ENCODE measurements at regions not wholly inside any gene's neighbourhood (a gene's known extent, or its start where the extent isn't known, plus 50 kb on each side); places are given as distances from the start of the nearest gene placed in this dataset.

- DNase-seq (ENCODE audit: low spot score) = no peak
These were observed 319.0 kb downstream of the LRFN2 start for GRCh38 chr6:40268166-40268565.

GRCh38 chr6:40265615-40266014 lies 321.5 kb downstream of the LRFN2 start:
- DNase-seq (ENCODE audit: low spot score) = no peak

GRCh38 chr6:40263970-40264369 lies 323.2 kb downstream of the LRFN2 start:
- DNase-seq (ENCODE audit: low spot score) = no peak

- DNase-seq (ENCODE audit: low spot score) = no peak
These were observed 324.8 kb downstream of the LRFN2 start for GRCh38 chr6:40262363-40262762.

- DNase-seq (ENCODE audit: low spot score) = no peak
These were observed 324.3 kb upstream of the MOCS1 start for GRCh38 chr6:40258531-40258930.

GRCh38 chr6:40256831-40257230 lies 322.6 kb upstream of the MOCS1 start:
- DNase-seq (ENCODE audit: low spot score) = no peak

- DNase-seq (ENCODE audit: low spot score) = no peak
These were observed 322.0 kb upstream of the MOCS1 start for GRCh38 chr6:40256224-40256623.

- no peak for DNase-seq (ENCODE audit: low spot score)
These were observed 319.2 kb upstream of the MOCS1 start for GRCh38 chr6:40253420-40253819.

- no peak for DNase-seq (ENCODE audit: low spot score)
These were observed 318.4 kb upstream of the MOCS1 start for GRCh38 chr6:40252531-40253258.

- no peak for DNase-seq (ENCODE audit: low spot score)
These were observed 317.5 kb upstream of the MOCS1 start for GRCh38 chr6:40251637-40252300.

- no peak for DNase-seq (ENCODE audit: low spot score)
These were observed 315.7 kb upstream of the MOCS1 start for GRCh38 chr6:40249935-40250334.

GRCh38 chr6:40247516-40248115 lies 313.4 kb upstream of the MOCS1 start:
- no peak for DNase-seq (ENCODE audit: low spot score)

- DNase-seq (ENCODE audit: low spot score) = no peak
These were observed 310.4 kb upstream of the MOCS1 start for GRCh38 chr6:40244699-40245098.

- no peak for DNase-seq (ENCODE audit: low spot score)
These were observed 298.4 kb upstream of the MOCS1 start for GRCh38 chr6:40232698-40233097.

GRCh38 chr6:40227735-40228134 lies 293.5 kb upstream of the MOCS1 start:
- no peak for DNase-seq (ENCODE audit: low spot score)

GRCh38 chr6:40222354-40222753 lies 288.1 kb upstream of the MOCS1 start:
- DNase-seq (ENCODE audit: low spot score) = no peak

GRCh38 chr6:40219799-40220198 lies 285.5 kb upstream of the MOCS1 start:
- no peak for DNase-seq (ENCODE audit: low spot score)

GRCh38 chr6:40210628-40211056 lies 276.4 kb upstream of the MOCS1 start:
- no peak for DNase-seq (ENCODE audit: low spot score)

GRCh38 chr6:40205801-40206200 lies 271.5 kb upstream of the MOCS1 start:
- DNase-seq (ENCODE audit: low spot score) = no peak

GRCh38 chr6:40205004-40205403 lies 270.7 kb upstream of the MOCS1 start:
- no peak for DNase-seq (ENCODE audit: low spot score)

GRCh38 chr6:40197371-40197770 lies 263.1 kb upstream of the MOCS1 start:
- DNase-seq (ENCODE audit: low spot score) = no peak

GRCh38 chr6:40196135-40196518 lies 261.9 kb upstream of the MOCS1 start:
- DNase-seq (ENCODE audit: low spot score) = no peak

GRCh38 chr6:40195428-40196134 lies 261.3 kb upstream of the MOCS1 start:
- no peak for DNase-seq (ENCODE audit: low spot score)

All from hematopoietic multipotent progenitor cell treated with erythropoietin and hydrocortisone succinate and interleukin-3 and kit ligand, for 17 days (in vitro differentiated cells).